SH-SY5Y (cell line): ENCODE measurements at regions not wholly inside any gene's neighbourhood (a gene's known extent, or its start where the extent isn't known, plus 50 kb on each side); places are given as distances from the start of the nearest gene placed in this dataset.

Source experiments
- GATA2 ChIP-seq: IDR thresholded peaks from 2 replicates; pipeline ENCODE4 v1.6.1; 2011; ENCODE audit warnings: mild to moderate bottlenecking, low read depth, low read length
- GATA3 ChIP-seq: IDR thresholded peaks from 2 replicates; pipeline ENCODE4 v1.6.1; 2011; ENCODE audit warnings: low read depth, mild to moderate bottlenecking, low read length, moderate library complexity

DNA sequence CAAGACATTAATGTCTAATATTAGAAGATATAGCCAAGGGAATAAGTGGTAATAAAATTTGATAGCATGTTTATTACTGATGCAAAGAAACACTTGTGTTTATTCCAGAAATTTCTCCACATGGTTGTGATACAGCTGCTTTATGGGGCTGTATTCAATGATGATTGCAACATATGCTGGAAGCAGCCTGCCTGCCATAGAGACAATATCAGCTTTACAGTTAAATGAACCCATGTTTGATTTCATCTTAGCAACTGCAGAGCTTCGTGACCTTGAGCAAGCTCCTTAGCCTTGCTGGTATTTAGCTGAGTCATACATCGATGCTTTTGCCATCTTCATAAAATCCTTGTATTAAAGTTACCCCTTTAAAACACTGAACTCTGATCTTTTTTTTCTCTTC, 168.1 kb upstream of the STAC start:
- no peak for TF ChIP-seq GATA3
- TF ChIP-seq GATA2, result no peak

DNA sequence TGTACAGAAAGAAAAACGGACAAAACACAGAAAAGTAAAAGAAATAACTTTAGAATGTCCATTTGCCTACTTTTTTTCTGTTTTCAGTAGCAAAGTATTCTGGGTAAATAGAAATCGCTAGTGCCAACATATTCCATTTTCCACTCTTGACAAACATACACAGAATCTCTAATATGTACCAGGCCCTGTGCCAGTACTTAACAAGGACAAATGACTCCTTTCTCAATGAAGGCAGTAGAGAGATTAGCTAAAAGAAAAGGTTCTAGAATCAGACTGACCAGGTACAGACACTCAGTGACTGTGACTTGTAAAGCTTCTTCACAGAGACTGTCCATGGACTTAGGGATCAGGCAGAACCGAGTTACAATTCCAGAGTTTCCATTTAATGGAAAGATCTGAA, 165.8 kb upstream of the STAC start:
- no peak for TF ChIP-seq GATA3
- no peak for TF ChIP-seq GATA2

GRCh38 chr3:36215241-36215640, 165.1 kb upstream of the STAC start:
- no peak for TF ChIP-seq GATA2
- TF ChIP-seq GATA3, result no peak

DNA sequence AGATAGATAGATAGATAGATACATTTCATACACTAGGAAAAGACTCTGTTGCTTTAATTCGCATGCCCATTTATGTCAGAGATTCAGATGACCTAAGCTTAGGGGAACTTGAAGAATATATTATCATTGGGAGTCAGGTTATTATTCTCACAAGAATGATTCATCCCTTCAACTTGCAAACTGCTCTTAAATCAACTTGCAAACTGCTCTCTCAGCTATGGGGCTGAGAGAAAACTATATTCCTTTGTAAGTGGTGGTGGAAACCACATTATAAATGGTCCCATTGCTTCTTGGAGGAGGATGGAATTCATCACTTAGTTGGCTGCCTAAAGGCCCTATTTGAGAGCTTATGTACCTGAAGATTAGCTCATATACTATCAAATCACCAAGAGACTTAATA, 160.9 kb upstream of the STAC start:
- no peak for TF ChIP-seq GATA3
- TF ChIP-seq GATA2, result no peak

DNA sequence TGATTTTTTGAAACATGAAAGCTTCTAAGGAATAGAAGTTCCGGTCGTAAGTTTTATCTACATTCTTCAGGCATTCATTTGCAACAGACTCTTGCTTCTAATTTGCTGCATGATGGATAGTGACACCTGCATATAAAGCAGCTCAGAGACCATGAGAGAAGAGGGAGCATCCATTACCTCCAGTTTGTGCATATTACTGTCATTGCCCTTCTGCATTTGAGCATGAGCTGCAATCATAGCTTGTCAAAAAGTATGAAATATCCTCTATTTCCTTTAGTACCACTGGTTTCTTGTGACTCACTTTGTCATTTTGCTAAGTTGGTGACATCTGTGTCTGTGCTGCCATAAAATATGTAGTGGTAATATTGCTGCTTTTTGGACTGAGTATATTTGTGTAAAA, 160.1 kb upstream of the STAC start:
- TF ChIP-seq GATA3, result no peak
- no peak for TF ChIP-seq GATA2

- TF ChIP-seq GATA2 (no peak), GATA3 (no peak)
Observed at GRCh38 chr3:36221975-36222374, 158.3 kb upstream of the STAC start.

- TF ChIP-seq GATA3 (no peak), GATA2 (no peak)
Observed at GRCh38 chr3:36227980-36228379, 152.3 kb upstream of the STAC start.

- TF ChIP-seq GATA2 (no peak), GATA3 (no peak)
Observed at GRCh38 chr3:36229496-36229895, 150.8 kb upstream of the STAC start.

GRCh38 chr3:36232797-36233489, 147.4 kb upstream of the STAC start:
- TF ChIP-seq GATA2 (no peak), GATA3 (no peak)

- no peak for TF ChIP-seq GATA3
- no peak for TF ChIP-seq GATA2
Observed at GRCh38 chr3:36244728-36245127, 135.6 kb upstream of the STAC start.

- no peak for TF ChIP-seq GATA3
- TF ChIP-seq GATA2, result no peak
Observed at GRCh38 chr3:36248374-36248773, 131.9 kb upstream of the STAC start.

DNA sequence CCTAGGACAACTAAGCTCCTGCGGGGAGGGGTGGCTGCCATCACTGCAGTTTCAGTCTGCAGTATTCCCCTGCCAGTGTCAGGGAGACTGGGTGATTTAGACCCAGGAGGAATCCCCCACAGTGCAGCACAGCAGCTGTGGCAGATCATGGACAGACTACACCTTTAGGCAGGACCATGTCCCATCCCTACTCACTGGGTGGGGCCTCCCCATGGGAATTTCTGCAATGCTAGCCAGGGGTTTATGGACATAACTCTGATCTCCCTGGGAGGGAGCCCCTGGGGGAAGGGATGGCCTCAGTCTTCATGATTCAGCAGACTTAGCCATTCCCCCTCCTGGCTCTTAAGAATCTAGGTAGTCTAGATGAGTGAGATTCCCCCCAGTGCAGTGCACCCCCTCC, 130.1 kb upstream of the STAC start:
- TF ChIP-seq GATA2, result no peak
- TF ChIP-seq GATA3, result no peak

GRCh38 chr3:36257158-36257852, 123.0 kb upstream of the STAC start:
- TF ChIP-seq GATA2 (no peak), GATA3 (no peak)

DNA sequence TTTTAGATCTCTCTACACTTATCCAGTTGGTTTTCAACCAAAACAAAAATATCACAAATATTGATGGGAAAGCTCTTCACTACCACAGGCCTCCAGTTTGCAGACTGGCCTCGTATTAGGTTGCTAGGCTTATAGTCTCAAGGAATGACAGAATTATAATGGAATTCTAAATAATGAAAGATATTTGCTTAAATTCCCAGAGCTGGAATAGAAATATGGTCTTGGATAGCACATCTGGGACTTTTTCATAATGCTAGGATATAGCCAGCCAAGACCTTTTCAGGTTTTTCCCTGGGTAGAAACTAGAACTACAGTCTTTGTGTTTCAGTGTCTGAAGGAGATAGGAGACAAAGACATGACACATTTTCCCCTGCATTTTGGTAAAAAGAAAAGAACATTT, 121.9 kb upstream of the STAC start:
- no peak for TF ChIP-seq GATA2
- TF ChIP-seq GATA3, result no peak

- TF ChIP-seq GATA3, result no peak
- no peak for TF ChIP-seq GATA2
Observed at GRCh38 chr3:36259580-36259979, 120.7 kb upstream of the STAC start.
